GM23338 (cell line): ENCODE measurements at regions not wholly inside any gene's neighbourhood (a gene's known extent, or its start where the extent isn't known, plus 50 kb on each side); places are given as distances from the start of the nearest gene placed in this dataset.

Experiments used
- ATAC-seq: fragments of 200-7000 bp; cut with Tn5 transposase; 3 replicates; pipeline ENCODE4 v1.9.1; 2020
- DNase-seq: peaks from one replicate; pipeline ENCODE4 v3.0.0-alpha.2; 2015; ENCODE audit warnings: low spot score
- H2AFZ ChIP-seq: fragments of 200-600 bp; sonication (generic); 2 replicates; pipeline ENCODE4 v1.8.0; 2016; ENCODE audit warnings: antibody characterized with exemption, mild to moderate bottlenecking, moderate library complexity
- H3F3A ChIP-seq: fragments of 200-600 bp; sonication (generic); replicated peaks from 2 replicates; pipeline ENCODE4 v1.8.0; 2017; ENCODE audit warnings: antibody characterized with exemption, mixed run types, low read depth
- H3K27ac ChIP-seq: fragments of 200-600 bp; sonication (generic); 2 replicates; pipeline ENCODE4 v1.6.1; 2016; ENCODE audit warnings: low read depth
- H3K27me3 ChIP-seq: fragments of 200-600 bp; sonication (generic); 2 replicates; pipeline ENCODE4 v1.8.0; 2016; ENCODE audit warnings: mild to moderate bottlenecking, mixed run types, moderate library complexity; ENCODE audit not compliant: insufficient read depth
- H3K36me3 ChIP-seq: fragments of 200-600 bp; sonication (generic); 2 replicates; pipeline ENCODE4 v1.8.0; 2016; ENCODE audit warnings: mild to moderate bottlenecking; ENCODE audit not compliant: insufficient read depth
- H3K4me1 ChIP-seq: fragments of 200-600 bp; sonication (generic); 2 replicates; pipeline ENCODE4 v1.8.0; 2016; ENCODE audit warnings: mild to moderate bottlenecking, moderate library complexity; ENCODE audit not compliant: insufficient read depth
- H3K4me2 ChIP-seq: fragments of 200-600 bp; sonication (generic); 2 replicates; pipeline ENCODE4 v1.7.1; 2017; ENCODE audit warnings: mixed run types
- H3K4me3 ChIP-seq: fragments of 200-600 bp; sonication (generic); 2 replicates; pipeline ENCODE4 v1.6.1; 2016; ENCODE audit warnings: mixed run types
- H3K79me2 ChIP-seq: fragments of 200-600 bp; sonication (generic); replicated peaks from 2 replicates; pipeline ENCODE4 v1.8.0; 2017; ENCODE audit warnings: mild to moderate bottlenecking; ENCODE audit not compliant: insufficient read depth
- H3K9me2 ChIP-seq: fragments of 200-600 bp; sonication (generic); 2 replicates; pipeline ENCODE4 v1.8.0; 2017; ENCODE audit not compliant: insufficient read depth
- H4K20me1 ChIP-seq: fragments of 200-600 bp; sonication (generic); replicated peaks from 2 replicates; pipeline ENCODE4 v1.8.0; 2017; ENCODE audit warnings: mild to moderate bottlenecking; ENCODE audit not compliant: insufficient read depth
- H3K27ac Mint-ChIP-seq: 2 replicates; pipeline ENCODE4 v1.8.0; 2020; ENCODE audit warnings: inconsistent platforms, mild to moderate bottlenecking, moderate library complexity, mixed read lengths
- H3K27me3 Mint-ChIP-seq: 3 replicates; pipeline ENCODE4 v1.8.0; 2022; ENCODE audit warnings: low read depth, mild to moderate bottlenecking, moderate library complexity, mixed read lengths, inconsistent platforms; ENCODE audit not compliant: insufficient read depth, poor library complexity
- H3K36me3 Mint-ChIP-seq: 3 replicates; pipeline ENCODE4 v1.8.0; 2021; ENCODE audit warnings: low read depth, mild to moderate bottlenecking, inconsistent platforms, moderate library complexity, mixed read lengths
- H3K4me1 Mint-ChIP-seq: 3 replicates; pipeline ENCODE4 v1.8.0; 2020; ENCODE audit warnings: mild to moderate bottlenecking, inconsistent platforms, mixed read lengths
- H3K4me3 Mint-ChIP-seq: 3 replicates; pipeline ENCODE4 v1.8.0; 2021; ENCODE audit warnings: moderate library complexity, mild to moderate bottlenecking, inconsistent platforms, mixed read lengths
- H3K9me3 Mint-ChIP-seq: 3 replicates; pipeline ENCODE4 v1.8.0; 2020; ENCODE audit warnings: moderate library complexity, mild to moderate bottlenecking, inconsistent platforms, mixed read lengths
- EZH2 ChIP-seq: fragments of 200-600 bp; sonication (generic); IDR thresholded peaks from one replicate; pipeline ENCODE4 v1.8.0; 2017; ENCODE audit warnings: antibody characterized with exemption, mild to moderate bottlenecking, low read depth; ENCODE audit not compliant: unreplicated experiment
- JUNB ChIP-seq: IDR thresholded peaks from one replicate; pipeline ENCODE4 v1.6.1; 2016; ENCODE audit warnings: antibody characterized with exemption; ENCODE audit not compliant: unreplicated experiment
- NANOG ChIP-seq: IDR thresholded peaks from 2 replicates; pipeline ENCODE4 v1.6.1; 2016; ENCODE audit warnings: antibody characterized with exemption, borderline replicate concordance
- POLR2AphosphoS5 ChIP-seq: IDR thresholded peaks from 2 replicates; pipeline ENCODE4 v1.6.1; 2016; ENCODE audit warnings: antibody characterized with exemption, low read depth
- ZNF114 ChIP-seq: fragments of 250-450 bp; sonication (Bioruptor Pico); IDR thresholded peaks from 2 replicates; pipeline ENCODE4 v1.5.0; 2020; ENCODE audit warnings: mild to moderate bottlenecking, moderate library complexity
- ZNF331 ChIP-seq: fragments of 250-450 bp; sonication (Bioruptor Pico); IDR thresholded peaks from 2 replicates; pipeline ENCODE4 v1.5.0; 2020; ENCODE audit warnings: low read depth, mild to moderate bottlenecking, moderate library complexity
- TF ChIP-seq, protein P1 (sequence below): IDR thresholded peaks from one replicate; pipeline ENCODE4 v1.6.1; 2018; ENCODE audit warnings: antibody characterized with exemption; ENCODE audit not compliant: unreplicated experiment
- TF ChIP-seq, protein P2 (sequence below): fragments of 250-450 bp; sonication (Bioruptor Pico); IDR thresholded peaks from 2 replicates; pipeline ENCODE4 v1.5.0; 2020; ENCODE audit warnings: mild to moderate bottlenecking, moderate library complexity

- TF ChIP-seq, protein P1, sequence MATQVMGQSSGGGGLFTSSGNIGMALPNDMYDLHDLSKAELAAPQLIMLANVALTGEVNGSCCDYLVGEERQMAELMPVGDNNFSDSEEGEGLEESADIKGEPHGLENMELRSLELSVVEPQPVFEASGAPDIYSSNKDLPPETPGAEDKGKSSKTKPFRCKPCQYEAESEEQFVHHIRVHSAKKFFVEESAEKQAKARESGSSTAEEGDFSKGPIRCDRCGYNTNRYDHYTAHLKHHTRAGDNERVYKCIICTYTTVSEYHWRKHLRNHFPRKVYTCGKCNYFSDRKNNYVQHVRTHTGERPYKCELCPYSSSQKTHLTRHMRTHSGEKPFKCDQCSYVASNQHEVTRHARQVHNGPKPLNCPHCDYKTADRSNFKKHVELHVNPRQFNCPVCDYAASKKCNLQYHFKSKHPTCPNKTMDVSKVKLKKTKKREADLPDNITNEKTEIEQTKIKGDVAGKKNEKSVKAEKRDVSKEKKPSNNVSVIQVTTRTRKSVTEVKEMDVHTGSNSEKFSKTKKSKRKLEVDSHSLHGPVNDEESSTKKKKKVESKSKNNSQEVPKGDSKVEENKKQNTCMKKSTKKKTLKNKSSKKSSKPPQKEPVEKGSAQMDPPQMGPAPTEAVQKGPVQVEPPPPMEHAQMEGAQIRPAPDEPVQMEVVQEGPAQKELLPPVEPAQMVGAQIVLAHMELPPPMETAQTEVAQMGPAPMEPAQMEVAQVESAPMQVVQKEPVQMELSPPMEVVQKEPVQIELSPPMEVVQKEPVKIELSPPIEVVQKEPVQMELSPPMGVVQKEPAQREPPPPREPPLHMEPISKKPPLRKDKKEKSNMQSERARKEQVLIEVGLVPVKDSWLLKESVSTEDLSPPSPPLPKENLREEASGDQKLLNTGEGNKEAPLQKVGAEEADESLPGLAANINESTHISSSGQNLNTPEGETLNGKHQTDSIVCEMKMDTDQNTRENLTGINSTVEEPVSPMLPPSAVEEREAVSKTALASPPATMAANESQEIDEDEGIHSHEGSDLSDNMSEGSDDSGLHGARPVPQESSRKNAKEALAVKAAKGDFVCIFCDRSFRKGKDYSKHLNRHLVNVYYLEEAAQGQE = no peak
- TF ChIP-seq POLR2AphosphoS5 (no peak), JUNB (no peak), ZNF114 (CRISPR knock-in tag) (no peak), EZH2 (no peak), NANOG (no peak)
These were observed 670.3 kb downstream of the TLE4 start (continued) for GRCh38 chr9:80242022-80242421.

GRCh38 chr9:80235752-80236151 is 664.0 kb downstream of the TLE4 start:
- Mint-ChIP-seq H3K9me3 (peaks cover 18% of the 10 kb centered on the region), H3K27me3 (peaks cover 4% of the 10 kb centered on the region), H3K27ac (no peak overlapping the region), H3K4me3 (no peak overlapping the region), H3K36me3 (peaks cover 3% of the 10 kb centered on the region; the same call in 1 of the 3 replicates), H3K4me1 (no peaks in the 10 kb centered on the region)
- Histone ChIP-seq H3K4me1 (no peaks in the 10 kb centered on the region), H3K9me2 (no peaks in the 10 kb centered on the region; the same call in 1 of the 2 replicates), H3K27ac (no peak overlapping the region), H3K4me2 (no peak overlapping the region), H2AFZ (no peak overlapping the region), H3K79me2 (no peaks in the 10 kb centered on the region), H3K27me3 (no peaks in the 10 kb centered on the region), H3K4me3 (no peak overlapping the region), H4K20me1 (no peaks in the 10 kb centered on the region), H3F3A (no peaks in the 10 kb centered on the region), H3K36me3 (no peaks in the 10 kb centered on the region)
- no peak for TF ChIP-seq JUNB
- TF ChIP-seq, protein P2, sequence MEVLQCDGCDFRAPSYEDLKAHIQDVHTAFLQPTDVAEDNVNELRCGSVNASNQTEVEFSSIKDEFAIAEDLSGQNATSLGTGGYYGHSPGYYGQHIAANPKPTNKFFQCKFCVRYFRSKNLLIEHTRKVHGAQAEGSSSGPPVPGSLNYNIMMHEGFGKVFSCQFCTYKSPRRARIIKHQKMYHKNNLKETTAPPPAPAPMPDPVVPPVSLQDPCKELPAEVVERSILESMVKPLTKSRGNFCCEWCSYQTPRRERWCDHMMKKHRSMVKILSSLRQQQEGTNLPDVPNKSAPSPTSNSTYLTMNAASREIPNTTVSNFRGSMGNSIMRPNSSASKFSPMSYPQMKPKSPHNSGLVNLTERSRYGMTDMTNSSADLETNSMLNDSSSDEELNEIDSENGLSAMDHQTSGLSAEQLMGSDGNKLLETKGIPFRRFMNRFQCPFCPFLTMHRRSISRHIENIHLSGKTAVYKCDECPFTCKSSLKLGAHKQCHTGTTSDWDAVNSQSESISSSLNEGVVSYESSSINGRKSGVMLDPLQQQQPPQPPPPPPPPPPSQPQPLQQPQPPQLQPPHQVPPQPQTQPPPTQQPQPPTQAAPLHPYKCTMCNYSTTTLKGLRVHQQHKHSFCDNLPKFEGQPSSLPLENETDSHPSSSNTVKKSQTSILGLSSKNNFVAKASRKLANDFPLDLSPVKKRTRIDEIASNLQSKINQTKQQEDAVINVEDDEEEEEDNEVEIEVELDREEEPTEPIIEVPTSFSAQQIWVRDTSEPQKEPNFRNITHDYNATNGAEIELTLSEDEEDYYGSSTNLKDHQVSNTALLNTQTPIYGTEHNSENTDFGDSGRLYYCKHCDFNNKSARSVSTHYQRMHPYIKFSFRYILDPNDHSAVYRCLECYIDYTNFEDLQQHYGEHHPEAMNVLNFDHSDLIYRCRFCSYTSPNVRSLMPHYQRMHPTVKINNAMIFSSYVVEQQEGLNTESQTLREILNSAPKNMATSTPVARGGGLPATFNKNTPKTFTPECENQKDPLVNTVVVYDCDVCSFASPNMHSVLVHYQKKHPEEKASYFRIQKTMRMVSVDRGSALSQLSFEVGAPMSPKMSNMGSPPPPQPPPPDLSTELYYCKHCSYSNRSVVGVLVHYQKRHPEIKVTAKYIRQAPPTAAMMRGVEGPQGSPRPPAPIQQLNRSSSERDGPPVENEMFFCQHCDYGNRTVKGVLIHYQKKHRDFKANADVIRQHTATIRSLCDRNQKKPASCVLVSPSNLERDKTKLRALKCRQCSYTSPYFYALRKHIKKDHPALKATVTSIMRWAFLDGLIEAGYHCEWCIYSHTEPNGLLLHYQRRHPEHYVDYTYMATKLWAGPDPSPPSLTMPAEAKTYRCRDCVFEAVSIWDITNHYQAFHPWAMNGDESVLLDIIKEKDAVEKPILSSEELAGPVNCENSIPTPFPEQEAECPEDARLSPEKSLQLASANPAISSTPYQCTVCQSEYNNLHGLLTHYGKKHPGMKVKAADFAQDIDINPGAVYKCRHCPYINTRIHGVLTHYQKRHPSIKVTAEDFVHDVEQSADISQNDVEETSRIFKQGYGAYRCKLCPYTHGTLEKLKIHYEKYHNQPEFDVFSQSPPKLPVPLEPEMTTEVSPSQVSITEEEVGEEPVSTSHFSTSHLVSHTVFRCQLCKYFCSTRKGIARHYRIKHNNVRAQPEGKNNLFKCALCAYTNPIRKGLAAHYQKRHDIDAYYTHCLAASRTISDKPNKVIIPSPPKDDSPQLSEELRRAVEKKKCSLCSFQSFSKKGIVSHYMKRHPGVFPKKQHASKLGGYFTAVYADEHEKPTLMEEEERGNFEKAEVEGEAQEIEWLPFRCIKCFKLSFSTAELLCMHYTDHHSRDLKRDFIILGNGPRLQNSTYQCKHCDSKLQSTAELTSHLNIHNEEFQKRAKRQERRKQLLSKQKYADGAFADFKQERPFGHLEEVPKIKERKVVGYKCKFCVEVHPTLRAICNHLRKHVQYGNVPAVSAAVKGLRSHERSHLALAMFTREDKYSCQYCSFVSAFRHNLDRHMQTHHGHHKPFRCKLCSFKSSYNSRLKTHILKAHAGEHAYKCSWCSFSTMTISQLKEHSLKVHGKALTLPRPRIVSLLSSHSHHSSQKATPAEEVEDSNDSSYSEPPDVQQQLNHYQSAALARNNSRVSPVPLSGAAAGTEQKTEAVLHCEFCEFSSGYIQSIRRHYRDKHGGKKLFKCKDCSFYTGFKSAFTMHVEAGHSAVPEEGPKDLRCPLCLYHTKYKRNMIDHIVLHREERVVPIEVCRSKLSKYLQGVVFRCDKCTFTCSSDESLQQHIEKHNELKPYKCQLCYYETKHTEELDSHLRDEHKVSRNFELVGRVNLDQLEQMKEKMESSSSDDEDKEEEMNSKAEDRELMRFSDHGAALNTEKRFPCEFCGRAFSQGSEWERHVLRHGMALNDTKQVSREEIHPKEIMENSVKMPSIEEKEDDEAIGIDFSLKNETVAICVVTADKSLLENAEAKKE = no peak
- TF ChIP-seq ZNF331 (CRISPR knock-in tag) = no peak
- DNase-seq (no peak), ATAC-seq (no peak)
